Epithelial cell of esophagus (primary cell): ENCODE measurements at regions not wholly inside any gene's neighbourhood (a gene's known extent, or its start where the extent isn't known, plus 50 kb on each side); places are given as distances from the start of the nearest gene placed in this dataset.
"Not testable (repeated sequence)": the region's sequence is repeated elsewhere in the genome, so short reads cannot be mapped to it uniquely, and the experiment has no call there.

Source experiments
- DNase-seq: peaks from one replicate; pipeline ENCODE4 v3.0.0; 2010; ENCODE audit warnings: low read depth
- H3K4me3 ChIP-seq: 2 replicates; pipeline ENCODE4 v1.5.1; 2011; ENCODE audit warnings: mild to moderate bottlenecking, low read length, control low read depth
- TF ChIP-seq, protein P1 (sequence below): IDR thresholded peaks from 2 replicates; pipeline ENCODE4 v1.5.1; 2011; ENCODE audit warnings: low read depth, mild to moderate bottlenecking, low read length, control low read depth, inconsistent platforms; ENCODE audit not compliant: insufficient read depth; ENCODE audit errors: missing control alignments

DNA sequence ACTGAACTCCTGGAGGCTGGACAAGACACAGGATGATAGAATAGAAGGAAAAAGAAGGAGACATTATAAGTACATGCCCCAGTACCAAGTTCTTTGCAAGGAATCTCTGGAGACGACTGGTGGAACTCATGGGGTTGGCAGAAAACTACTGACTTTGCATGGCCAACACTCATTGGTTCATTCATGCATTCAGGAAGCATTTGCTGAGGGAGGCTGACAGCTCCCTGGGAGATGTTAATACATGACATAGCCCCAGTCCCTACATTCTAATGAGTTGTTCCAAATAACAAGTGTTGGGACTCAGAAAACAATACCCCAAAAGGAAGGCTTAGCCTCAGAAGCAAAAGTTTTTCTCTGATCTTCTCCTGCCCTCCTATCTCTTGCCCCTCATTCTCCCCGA is 172.8 kb upstream of the IRF2BP2 start:
- H3K4me3 ChIP-seq: no peak overlapping the region
- TF ChIP-seq, protein P1, sequence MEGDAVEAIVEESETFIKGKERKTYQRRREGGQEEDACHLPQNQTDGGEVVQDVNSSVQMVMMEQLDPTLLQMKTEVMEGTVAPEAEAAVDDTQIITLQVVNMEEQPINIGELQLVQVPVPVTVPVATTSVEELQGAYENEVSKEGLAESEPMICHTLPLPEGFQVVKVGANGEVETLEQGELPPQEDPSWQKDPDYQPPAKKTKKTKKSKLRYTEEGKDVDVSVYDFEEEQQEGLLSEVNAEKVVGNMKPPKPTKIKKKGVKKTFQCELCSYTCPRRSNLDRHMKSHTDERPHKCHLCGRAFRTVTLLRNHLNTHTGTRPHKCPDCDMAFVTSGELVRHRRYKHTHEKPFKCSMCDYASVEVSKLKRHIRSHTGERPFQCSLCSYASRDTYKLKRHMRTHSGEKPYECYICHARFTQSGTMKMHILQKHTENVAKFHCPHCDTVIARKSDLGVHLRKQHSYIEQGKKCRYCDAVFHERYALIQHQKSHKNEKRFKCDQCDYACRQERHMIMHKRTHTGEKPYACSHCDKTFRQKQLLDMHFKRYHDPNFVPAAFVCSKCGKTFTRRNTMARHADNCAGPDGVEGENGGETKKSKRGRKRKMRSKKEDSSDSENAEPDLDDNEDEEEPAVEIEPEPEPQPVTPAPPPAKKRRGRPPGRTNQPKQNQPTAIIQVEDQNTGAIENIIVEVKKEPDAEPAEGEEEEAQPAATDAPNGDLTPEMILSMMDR: no peak
- DNase-seq: peak; percentile 24

DNA sequence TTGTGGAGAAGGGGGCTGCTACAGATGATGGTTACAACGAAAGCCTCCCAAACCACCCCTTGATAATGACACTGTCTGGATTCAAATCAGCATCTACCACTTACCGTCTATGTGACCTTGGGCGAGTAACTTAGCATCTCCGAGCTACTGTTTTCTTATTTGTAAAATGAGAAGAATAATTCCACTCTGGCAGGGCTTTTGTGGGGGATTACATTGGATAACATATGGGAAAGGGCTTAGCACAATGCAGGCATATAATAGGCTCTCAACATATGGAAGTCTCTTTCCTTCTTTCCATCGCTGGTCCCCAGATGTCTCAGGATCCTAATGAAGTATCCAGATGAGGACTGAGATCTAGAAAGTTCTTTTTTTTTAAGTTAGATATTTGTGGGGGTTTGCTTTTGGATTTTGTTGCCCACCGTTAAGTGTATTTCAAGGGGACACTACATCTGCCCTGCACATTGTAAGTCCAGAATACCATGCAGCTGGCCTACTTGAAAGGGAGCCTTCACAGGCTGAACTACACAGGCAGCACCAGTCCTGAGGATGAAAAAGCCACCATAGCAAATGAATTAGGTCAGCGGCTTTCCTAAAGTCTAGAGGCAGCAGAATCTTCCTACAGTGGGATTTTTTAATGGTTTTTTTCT is 172.2 kb upstream of the IRF2BP2 start:
- TF ChIP-seq, protein P1: no peak
- DNase-seq: peak; percentile 13
- H3K4me3 ChIP-seq: no peak overlapping the region

DNA sequence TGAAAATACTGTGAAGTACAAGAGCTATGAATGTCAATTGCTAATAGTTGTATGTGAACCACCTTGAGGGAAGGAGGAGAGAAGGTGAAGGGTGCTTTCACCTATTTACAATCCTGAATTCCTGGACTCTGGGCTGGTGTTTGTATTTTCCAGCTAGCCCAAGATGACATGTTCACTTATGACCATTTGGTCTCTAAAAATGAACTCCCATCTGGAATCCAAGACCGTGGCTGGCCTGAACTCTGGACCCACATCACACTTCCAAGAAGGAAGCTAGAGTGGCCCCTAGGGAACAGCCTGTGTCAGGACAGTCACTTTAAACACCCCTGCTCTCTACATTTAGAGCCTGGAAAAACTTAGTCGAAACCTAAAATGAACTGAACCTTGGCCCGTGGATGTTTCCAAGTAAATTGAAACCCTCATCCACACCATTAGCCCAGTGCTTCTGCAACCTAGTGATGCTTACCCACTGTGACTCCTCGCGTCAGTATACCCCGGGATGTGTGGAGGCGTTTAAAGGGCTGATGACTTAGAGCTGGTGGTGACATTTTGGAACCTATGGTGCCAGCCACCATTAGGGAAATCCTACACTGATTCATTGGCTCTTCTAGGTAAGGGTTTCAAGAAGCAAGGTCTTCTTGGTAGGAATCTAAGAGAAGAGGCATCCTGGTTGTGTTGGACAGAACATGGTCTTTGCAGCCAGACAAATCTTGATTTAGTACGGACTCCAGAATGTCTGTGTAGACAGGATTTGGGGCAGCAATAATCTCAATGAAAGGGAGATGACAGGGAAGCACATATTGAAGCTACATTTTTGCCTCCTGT is 171.5 kb upstream of the IRF2BP2 start:
- DNase-seq: peak; percentile 9
- no peak overlapping the region for H3K4me3 ChIP-seq
- TF ChIP-seq, protein P1: no peak

DNA sequence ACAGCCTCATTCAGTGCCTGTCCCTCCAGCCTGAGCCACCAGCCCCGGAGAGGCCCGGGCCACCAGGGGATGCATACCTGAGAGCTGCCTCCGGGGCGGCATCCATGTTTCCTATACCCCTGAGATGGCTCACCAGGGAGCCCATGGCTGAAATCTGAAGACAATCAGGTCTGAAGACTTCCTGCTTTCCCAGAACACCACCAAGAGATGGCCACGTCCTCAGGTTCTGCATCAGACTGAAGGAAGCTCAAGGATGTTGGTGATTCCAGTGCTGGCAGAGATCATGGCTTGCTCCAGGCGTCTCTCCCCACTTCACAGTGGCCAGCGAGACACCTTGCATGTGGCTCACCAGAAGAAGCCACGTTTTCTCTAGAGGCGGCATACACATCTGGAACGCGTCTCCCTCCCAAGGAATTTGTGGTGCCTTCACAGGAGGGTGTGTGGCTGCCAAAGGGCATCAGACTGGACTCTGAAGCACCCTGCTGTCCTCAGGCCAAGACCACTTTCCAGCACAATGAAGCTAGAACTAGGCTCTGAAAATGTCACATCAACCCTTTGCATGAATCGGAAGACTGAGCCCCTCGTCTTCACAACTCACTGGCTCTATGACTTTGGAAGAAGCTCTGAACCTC is 170.7 kb upstream of the IRF2BP2 start:
- peak; percentile 7 for DNase-seq
- no peak overlapping the region for H3K4me3 ChIP-seq
- TF ChIP-seq, protein P1: no peak

DNA sequence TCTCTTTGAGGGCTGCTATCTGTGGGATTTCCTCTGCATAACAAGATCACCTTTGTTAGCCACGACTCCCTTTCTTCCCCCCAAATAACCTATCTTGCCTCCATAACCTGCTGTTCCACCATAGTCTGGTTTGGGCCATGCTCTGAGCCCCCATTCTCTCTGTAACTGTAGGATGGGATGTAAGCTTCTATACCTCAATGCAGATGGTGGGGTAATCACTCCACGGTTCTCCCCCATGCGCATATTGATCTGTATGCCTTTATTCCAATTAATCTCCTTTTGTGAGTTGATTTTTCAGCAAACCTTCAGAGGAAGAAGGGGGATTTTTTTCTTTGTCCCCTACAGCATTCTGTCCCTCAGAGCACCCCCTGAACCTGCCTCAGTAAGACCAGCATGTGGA is 170.1 kb upstream of the IRF2BP2 start:
- TF ChIP-seq, protein P1: no peak
- H3K4me3 ChIP-seq: no peak overlapping the region
- DNase-seq: peak; percentile 6

DNA sequence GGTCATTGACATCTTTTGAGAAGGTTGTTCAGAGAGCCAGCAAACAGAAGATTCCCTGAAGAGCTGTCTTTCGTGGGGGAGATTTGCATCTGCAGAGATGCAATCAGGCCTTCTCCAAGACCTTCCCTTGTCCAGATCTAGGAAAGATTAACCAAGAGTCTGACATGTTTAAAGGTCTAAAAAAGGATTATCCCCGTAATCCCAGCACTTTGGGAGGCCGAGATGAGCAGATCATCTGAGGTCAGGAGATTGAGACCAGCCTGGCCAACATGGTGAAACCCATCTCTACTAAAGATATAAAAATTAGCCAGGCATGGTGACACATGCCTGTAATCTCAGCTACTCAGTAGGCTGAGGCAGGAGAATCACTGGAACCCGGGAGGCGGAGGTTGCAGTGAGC is 169.6 kb upstream of the IRF2BP2 start:
- not testable (repeated sequence) for H3K4me3 ChIP-seq, DNase-seq

DNA sequence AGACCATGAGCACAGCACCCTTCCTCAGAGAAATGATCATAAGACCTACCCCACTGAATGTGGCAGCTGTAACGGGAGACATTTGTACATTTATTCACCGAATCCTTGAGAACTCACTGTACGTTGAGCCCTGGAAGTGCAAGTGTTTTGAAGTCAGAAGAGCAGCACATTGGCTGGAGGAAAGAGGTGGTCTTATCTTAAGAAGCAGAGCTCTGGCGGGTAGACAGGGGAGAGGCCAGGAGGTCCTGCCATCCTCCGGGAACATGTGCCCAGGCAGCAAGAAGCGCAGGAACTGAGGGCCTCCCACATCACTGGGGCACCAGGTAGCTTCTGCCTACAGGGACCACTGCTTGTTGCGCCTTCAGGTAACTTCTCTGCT is 169.2 kb upstream of the IRF2BP2 start:
- no peak overlapping the region for H3K4me3 ChIP-seq
- TF ChIP-seq, protein P1: no peak
- peak; percentile 10 for DNase-seq
